SK-N-SH treated with all-trans-retinoic acid at 6 μM for 48 hours (cell line): ENCODE measurements at regions not wholly inside any gene's neighbourhood (a gene's known extent, or its start where the extent isn't known, plus 50 kb on each side); places are given as distances from the start of the nearest gene placed in this dataset.

Experiments
- ATAC-seq: fragments of 200-7000 bp; cut with Tn5 transposase; 3 replicates; pipeline ENCODE4 v1.9.1; 2020; ENCODE audit warnings: mild to moderate bottlenecking, moderate library complexity
- ARNTL ChIP-seq: fragments of 450-650 bp; formaldehyde crosslinking; IDR thresholded peaks from 2 replicates; pipeline ENCODE4 v1.5.0; 2020; ENCODE audit warnings: low read depth, mild to moderate bottlenecking, moderate library complexity, borderline replicate concordance
- BACH2 ChIP-seq: fragments of 250-450 bp; sonication (Bioruptor Pico); IDR thresholded peaks from 2 replicates; pipeline ENCODE4 v1.9.0; 2021; ENCODE audit warnings: mild to moderate bottlenecking, borderline replicate concordance
- CSDC2 ChIP-seq: fragments of 250-450 bp; sonication (Bioruptor Pico); IDR thresholded peaks from 2 replicates; pipeline ENCODE4 v1.5.0; 2020; ENCODE audit warnings: mild to moderate bottlenecking, moderate library complexity
- ESRRG ChIP-seq: fragments of 250-450 bp; sonication (Bioruptor Pico); IDR thresholded peaks from 2 replicates; pipeline ENCODE4 v1.6.1; 2021; ENCODE audit warnings: mild to moderate bottlenecking
- GLIS3 ChIP-seq: fragments of 250-450 bp; sonication (Bioruptor Pico); IDR thresholded peaks from 2 replicates; pipeline ENCODE4 v1.5.0; 2020; ENCODE audit warnings: mild to moderate bottlenecking, moderate library complexity
- ISL1 ChIP-seq: fragments of 250-450 bp; sonication (Bioruptor Pico); IDR thresholded peaks from 2 replicates; pipeline ENCODE4 v2.1.2; 2022; ENCODE audit warnings: mild to moderate bottlenecking, moderate library complexity
- OSR1 ChIP-seq: fragments of 250-450 bp; sonication (Bioruptor Pico); IDR thresholded peaks from 2 replicates; pipeline ENCODE4 v1.8.0; 2022; ENCODE audit warnings: moderate library complexity, mild to moderate bottlenecking, inconsistent platforms
- PPARA ChIP-seq: fragments of 250-450 bp; sonication (Bioruptor Pico); IDR thresholded peaks from 2 replicates; pipeline ENCODE4 v1.5.0; 2020; ENCODE audit warnings: mild to moderate bottlenecking, borderline replicate concordance
- RARB ChIP-seq: fragments of 250-450 bp; sonication (Bioruptor Pico); IDR thresholded peaks from 2 replicates; pipeline ENCODE4 v1.8.0; 2021; ENCODE audit warnings: mild to moderate bottlenecking, moderate library complexity
- SNAI2 ChIP-seq: fragments of 250-450 bp; sonication (Bioruptor Pico); IDR thresholded peaks from 2 replicates; pipeline ENCODE4 v1.5.0; 2020; ENCODE audit warnings: mild to moderate bottlenecking, moderate library complexity
- TCF4 ChIP-seq: fragments of 250-450 bp; sonication (Bioruptor Pico); IDR thresholded peaks from 2 replicates; pipeline ENCODE4 v1.8.0; 2021; ENCODE audit warnings: mild to moderate bottlenecking, moderate library complexity, borderline replicate concordance
- TOX ChIP-seq: fragments of 250-450 bp; sonication (Bioruptor Pico); IDR thresholded peaks from 2 replicates; pipeline ENCODE4 v1.8.0; 2021; ENCODE audit warnings: mild to moderate bottlenecking, moderate library complexity, borderline replicate concordance
- ZC3H10 ChIP-seq: fragments of 250-450 bp; sonication (Bioruptor Pico); IDR thresholded peaks from 2 replicates; pipeline ENCODE4 v1.5.1; 2021; ENCODE audit warnings: mild to moderate bottlenecking, moderate library complexity
- ZFP3 ChIP-seq: fragments of 250-450 bp; sonication (Bioruptor Pico); IDR thresholded peaks from 2 replicates; pipeline ENCODE4 v1.5.0; 2020; ENCODE audit warnings: mild to moderate bottlenecking, moderate library complexity
- ZFP30 ChIP-seq: fragments of 450-650 bp; formaldehyde crosslinking; IDR thresholded peaks from 2 replicates; pipeline ENCODE4 v1.5.0; 2022; ENCODE audit warnings: mild to moderate bottlenecking, moderate library complexity
- ZNF565 ChIP-seq: fragments of 450-650 bp; formaldehyde crosslinking; conservative IDR thresholded peaks from 2 replicates; pipeline ENCODE4 v1.5.0; 2020; ENCODE audit warnings: low read depth, mild to moderate bottlenecking, moderate library complexity
- ZNF70 ChIP-seq: fragments of 450-650 bp; formaldehyde crosslinking; IDR thresholded peaks from 2 replicates; pipeline ENCODE4 v1.5.0; 2020; ENCODE audit warnings: mild to moderate bottlenecking, moderate library complexity
- TF ChIP-seq, protein P1 (sequence below): fragments of 250-450 bp; sonication (Bioruptor Pico); IDR thresholded peaks from 2 replicates; pipeline ENCODE4 v1.5.0; 2020; ENCODE audit warnings: mild to moderate bottlenecking, moderate library complexity
- TF ChIP-seq, protein P2 (sequence below): fragments of 250-450 bp; sonication (Bioruptor Pico); IDR thresholded peaks from 2 replicates; pipeline ENCODE4 v1.8.0; 2021; ENCODE audit warnings: low read depth, mild to moderate bottlenecking, moderate library complexity, borderline replicate concordance
- TF ChIP-seq, protein P3 (sequence below): fragments of 250-450 bp; sonication (Bioruptor Pico); IDR thresholded peaks from 2 replicates; pipeline ENCODE4 v1.5.1; 2021; ENCODE audit warnings: mild to moderate bottlenecking, moderate library complexity
- TF ChIP-seq, protein P4 (sequence below): fragments of 250-450 bp; sonication (Bioruptor Pico); IDR thresholded peaks from 2 replicates; pipeline ENCODE4 v1.5.1; 2020; ENCODE audit warnings: low read depth, mild to moderate bottlenecking, moderate library complexity
- TF ChIP-seq, protein P5 (sequence below): fragments of 250-450 bp; sonication (Bioruptor Pico); IDR thresholded peaks from 2 replicates; pipeline ENCODE4 v1.8.0; 2020; ENCODE audit warnings: mild to moderate bottlenecking, moderate library complexity, borderline replicate concordance

DNA sequence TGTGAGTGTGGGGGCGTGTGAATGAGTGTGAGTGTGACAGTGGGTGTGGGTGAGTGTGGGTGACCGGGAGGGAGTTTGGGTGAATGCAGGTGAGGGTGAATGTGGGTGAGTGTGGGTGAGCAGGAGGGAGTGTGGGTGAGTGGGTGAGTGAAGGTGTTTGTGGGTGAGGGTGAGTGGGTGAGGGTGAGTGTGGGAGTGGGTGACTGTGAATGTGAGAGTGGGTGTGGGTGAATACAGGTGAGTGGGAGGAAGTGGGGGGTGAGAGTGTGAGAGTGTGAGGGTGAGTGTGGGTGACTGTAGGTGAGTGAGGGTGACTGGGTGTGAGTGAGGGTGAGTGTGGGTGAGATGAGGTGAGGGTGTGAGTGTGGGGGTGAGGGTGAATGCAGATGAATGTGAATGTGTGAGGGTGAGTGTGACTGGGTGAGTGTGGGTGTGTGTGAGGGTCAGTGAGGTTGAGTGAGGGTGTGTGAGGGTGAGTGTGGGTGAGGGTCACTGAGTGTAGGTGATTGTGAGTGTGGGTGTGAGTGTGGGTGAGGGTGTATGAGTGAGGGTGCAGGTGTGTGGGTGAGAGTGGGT is 1677.3 kb upstream of the TENM3 start:
- TF ChIP-seq GLIS3 (CRISPR knock-in tag) (no peak), ISL1 (CRISPR knock-in tag) (no peak), ARNTL (no peak), OSR1 (no peak), CSDC2 (CRISPR knock-in tag) (no peak), BACH2 (CRISPR knock-in tag) (no peak), ZNF70 (CRISPR knock-in tag) (no peak), ZFP30 (CRISPR knock-in tag) (no peak), ZFP3 (CRISPR knock-in tag) (no peak), TOX (no peak), ESRRG (CRISPR knock-in tag) (no peak), PPARA (CRISPR knock-in tag) (no peak), SNAI2 (CRISPR knock-in tag) (no peak), ZC3H10 (CRISPR knock-in tag) (no peak)
- TF ChIP-seq, protein P1, sequence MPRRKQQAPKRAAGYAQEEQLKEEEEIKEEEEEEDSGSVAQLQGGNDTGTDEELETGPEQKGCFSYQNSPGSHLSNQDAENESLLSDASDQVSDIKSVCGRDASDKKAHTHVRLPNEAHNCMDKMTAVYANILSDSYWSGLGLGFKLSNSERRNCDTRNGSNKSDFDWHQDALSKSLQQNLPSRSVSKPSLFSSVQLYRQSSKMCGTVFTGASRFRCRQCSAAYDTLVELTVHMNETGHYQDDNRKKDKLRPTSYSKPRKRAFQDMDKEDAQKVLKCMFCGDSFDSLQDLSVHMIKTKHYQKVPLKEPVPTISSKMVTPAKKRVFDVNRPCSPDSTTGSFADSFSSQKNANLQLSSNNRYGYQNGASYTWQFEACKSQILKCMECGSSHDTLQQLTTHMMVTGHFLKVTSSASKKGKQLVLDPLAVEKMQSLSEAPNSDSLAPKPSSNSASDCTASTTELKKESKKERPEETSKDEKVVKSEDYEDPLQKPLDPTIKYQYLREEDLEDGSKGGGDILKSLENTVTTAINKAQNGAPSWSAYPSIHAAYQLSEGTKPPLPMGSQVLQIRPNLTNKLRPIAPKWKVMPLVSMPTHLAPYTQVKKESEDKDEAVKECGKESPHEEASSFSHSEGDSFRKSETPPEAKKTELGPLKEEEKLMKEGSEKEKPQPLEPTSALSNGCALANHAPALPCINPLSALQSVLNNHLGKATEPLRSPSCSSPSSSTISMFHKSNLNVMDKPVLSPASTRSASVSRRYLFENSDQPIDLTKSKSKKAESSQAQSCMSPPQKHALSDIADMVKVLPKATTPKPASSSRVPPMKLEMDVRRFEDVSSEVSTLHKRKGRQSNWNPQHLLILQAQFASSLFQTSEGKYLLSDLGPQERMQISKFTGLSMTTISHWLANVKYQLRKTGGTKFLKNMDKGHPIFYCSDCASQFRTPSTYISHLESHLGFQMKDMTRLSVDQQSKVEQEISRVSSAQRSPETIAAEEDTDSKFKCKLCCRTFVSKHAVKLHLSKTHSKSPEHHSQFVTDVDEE (CRISPR knock-in tag): no peak
- TF ChIP-seq, protein P2, sequence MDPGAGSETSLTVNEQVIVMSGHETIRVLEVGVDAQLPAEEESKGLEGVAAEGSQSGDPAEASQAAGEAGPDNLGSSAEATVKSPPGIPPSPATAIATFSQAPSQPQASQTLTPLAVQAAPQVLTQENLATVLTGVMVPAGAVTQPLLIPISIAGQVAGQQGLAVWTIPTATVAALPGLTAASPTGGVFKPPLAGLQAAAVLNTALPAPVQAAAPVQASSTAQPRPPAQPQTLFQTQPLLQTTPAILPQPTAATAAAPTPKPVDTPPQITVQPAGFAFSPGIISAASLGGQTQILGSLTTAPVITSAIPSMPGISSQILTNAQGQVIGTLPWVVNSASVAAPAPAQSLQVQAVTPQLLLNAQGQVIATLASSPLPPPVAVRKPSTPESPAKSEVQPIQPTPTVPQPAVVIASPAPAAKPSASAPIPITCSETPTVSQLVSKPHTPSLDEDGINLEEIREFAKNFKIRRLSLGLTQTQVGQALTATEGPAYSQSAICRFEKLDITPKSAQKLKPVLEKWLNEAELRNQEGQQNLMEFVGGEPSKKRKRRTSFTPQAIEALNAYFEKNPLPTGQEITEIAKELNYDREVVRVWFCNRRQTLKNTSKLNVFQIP (CRISPR knock-in tag): no peak
- TF ChIP-seq, protein P3, sequence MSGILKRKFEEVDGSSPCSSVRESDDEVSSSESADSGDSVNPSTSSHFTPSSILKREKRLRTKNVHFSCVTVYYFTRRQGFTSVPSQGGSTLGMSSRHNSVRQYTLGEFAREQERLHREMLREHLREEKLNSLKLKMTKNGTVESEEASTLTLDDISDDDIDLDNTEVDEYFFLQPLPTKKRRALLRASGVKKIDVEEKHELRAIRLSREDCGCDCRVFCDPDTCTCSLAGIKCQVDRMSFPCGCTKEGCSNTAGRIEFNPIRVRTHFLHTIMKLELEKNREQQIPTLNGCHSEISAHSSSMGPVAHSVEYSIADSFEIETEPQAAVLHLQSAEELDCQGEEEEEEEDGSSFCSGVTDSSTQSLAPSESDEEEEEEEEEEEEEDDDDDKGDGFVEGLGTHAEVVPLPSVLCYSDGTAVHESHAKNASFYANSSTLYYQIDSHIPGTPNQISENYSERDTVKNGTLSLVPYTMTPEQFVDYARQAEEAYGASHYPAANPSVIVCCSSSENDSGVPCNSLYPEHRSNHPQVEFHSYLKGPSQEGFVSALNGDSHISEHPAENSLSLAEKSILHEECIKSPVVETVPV (CRISPR knock-in tag): no peak
- TF ChIP-seq, protein P4, sequence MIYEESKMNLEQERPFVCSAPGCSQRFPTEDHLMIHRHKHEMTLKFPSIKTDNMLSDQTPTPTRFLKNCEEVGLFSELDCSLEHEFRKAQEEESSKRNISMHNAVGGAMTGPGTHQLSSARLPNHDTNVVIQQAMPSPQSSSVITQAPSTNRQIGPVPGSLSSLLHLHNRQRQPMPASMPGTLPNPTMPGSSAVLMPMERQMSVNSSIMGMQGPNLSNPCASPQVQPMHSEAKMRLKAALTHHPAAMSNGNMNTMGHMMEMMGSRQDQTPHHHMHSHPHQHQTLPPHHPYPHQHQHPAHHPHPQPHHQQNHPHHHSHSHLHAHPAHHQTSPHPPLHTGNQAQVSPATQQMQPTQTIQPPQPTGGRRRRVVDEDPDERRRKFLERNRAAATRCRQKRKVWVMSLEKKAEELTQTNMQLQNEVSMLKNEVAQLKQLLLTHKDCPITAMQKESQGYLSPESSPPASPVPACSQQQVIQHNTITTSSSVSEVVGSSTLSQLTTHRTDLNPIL (CRISPR knock-in tag): no peak

DNA sequence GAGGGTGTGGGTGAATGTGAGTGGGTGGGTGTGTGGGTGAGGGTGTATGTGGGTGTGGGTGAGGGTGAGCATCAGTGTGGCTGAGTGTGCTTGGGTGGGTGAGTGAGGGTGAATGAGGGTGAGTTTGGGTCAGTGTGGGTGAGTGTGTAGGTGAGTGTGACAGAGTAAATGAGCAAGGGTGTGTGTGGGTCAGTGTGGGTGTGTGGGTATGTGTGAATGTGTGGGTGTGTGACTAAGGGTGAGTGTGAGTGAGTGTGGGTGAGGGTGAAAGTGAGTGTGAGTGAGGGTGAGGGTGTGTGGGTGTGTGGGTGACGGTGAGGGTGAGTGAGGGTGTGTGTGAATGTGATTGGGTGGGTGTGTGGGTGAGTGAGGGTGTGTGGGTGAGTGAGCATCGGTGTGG is 1676.7 kb upstream of the TENM3 start:
- TF ChIP-seq, protein P2 (CRISPR knock-in tag): no peak
- TF ChIP-seq TOX (no peak), ISL1 (CRISPR knock-in tag) (no peak)

More for the DNA sequence above, 1677.3 kb upstream of the TENM3 start:
- ATAC-seq: no peak

DNA sequence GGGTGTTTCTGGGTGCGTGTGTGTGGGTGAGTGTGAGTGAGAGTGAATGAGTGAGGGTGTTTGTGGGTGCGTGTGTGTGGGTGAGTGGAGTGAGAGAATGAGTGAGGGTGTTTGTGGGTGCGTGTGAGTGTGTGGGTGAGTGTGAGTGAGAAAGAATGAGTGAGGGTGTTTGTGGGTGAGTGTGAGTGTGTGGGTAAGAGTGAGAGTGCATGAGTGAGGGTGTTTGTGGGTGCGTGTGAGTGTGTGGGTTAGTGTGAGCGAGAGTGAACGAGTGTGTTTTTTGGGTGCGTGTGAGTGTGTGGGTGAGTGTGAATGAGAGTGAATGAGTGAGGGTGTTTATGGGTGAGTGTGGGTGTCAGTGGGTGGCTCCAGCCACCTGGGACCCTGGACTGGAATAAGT is 1676.1 kb upstream of the TENM3 start:
- ATAC-seq: no peak
- TF ChIP-seq OSR1 (no peak), CSDC2 (CRISPR knock-in tag) (no peak), RARB (CRISPR knock-in tag) (no peak), TCF4 (CRISPR knock-in tag) (no peak), ZFP3 (CRISPR knock-in tag) (no peak), ISL1 (CRISPR knock-in tag) (no peak), ARNTL (no peak), PPARA (CRISPR knock-in tag) (no peak), ZNF565 (CRISPR knock-in tag) (no peak)
- TF ChIP-seq, protein P2 (CRISPR knock-in tag): no peak
- TF ChIP-seq, protein P3 (CRISPR knock-in tag): no peak
- TF ChIP-seq, protein P5, sequence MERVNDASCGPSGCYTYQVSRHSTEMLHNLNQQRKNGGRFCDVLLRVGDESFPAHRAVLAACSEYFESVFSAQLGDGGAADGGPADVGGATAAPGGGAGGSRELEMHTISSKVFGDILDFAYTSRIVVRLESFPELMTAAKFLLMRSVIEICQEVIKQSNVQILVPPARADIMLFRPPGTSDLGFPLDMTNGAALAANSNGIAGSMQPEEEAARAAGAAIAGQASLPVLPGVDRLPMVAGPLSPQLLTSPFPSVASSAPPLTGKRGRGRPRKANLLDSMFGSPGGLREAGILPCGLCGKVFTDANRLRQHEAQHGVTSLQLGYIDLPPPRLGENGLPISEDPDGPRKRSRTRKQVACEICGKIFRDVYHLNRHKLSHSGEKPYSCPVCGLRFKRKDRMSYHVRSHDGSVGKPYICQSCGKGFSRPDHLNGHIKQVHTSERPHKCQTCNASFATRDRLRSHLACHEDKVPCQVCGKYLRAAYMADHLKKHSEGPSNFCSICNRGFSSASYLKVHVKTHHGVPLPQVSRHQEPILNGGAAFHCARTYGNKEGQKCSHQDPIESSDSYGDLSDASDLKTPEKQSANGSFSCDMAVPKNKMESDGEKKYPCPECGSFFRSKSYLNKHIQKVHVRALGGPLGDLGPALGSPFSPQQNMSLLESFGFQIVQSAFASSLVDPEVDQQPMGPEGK: no peak

More for the DNA sequence above, 1676.7 kb upstream of the TENM3 start:
- ATAC-seq: no peak
